Stimulated activated effector memory CD8-positive, alpha-beta T cell treated with anti-CD3 and anti-CD28 coated beads, Interleukin-12 subunit alpha, Interleukin-12 subunit beta, amount 100 ng/mL, for 72 hours (primary cell): ENCODE measurements at regions not wholly inside any gene's neighbourhood (a gene's known extent, or its start where the extent isn't known, plus 50 kb on each side); places are given as distances from the start of the nearest gene placed in this dataset.

Experiments
- ATAC-seq: fragments of 150-1000 bp; cut with Tn5 transposase; 2 replicates; pipeline ENCODE4 v1.10.0; 2021
- DNase-seq, 2 donors: peaks; one replicate each; pipeline ENCODE4 v3.0.0; 2021 to 2022; ENCODE audit warnings: low spot score in 2 of 2
- H3K27ac Mint-ChIP-seq: one replicate; pipeline ENCODE4 v1.8.0; 2022; ENCODE audit warnings: mild to moderate bottlenecking, mixed read lengths
- H3K36me3 Mint-ChIP-seq: one replicate; pipeline ENCODE4 v1.8.0; 2022; ENCODE audit warnings: mild to moderate bottlenecking, mixed read lengths
- H3K4me1 Mint-ChIP-seq: one replicate; pipeline ENCODE4 v1.8.0; 2022; ENCODE audit warnings: mixed read lengths
- H3K4me3 Mint-ChIP-seq: one replicate; pipeline ENCODE4 v1.8.0; 2022; ENCODE audit warnings: mild to moderate bottlenecking, mixed read lengths
- H3K9me3 Mint-ChIP-seq: one replicate; pipeline ENCODE4 v1.8.0; 2022; ENCODE audit warnings: mixed read lengths

GRCh38 chr7:12117170-12117569 is 93.9 kb upstream of the TMEM106B start:
- H3K4me3 Mint-ChIP-seq = no peak overlapping the region
- H3K36me3 Mint-ChIP-seq = no peaks in the 10 kb centered on the region
- H3K9me3 Mint-ChIP-seq = no peaks in the 10 kb centered on the region
- ATAC-seq (no peak), DNase-seq (no peak)
- H3K27ac Mint-ChIP-seq = no peak overlapping the region
- H3K4me1 Mint-ChIP-seq = no peaks in the 10 kb centered on the region

- no peak overlapping the region for H3K4me3 Mint-ChIP-seq
- ATAC-seq (no peak), DNase-seq (no peak)
- H3K27ac Mint-ChIP-seq = no peak overlapping the region
- no peaks in the 10 kb centered on the region for H3K9me3 Mint-ChIP-seq
- no peaks in the 10 kb centered on the region for H3K4me1 Mint-ChIP-seq
- no peaks in the 10 kb centered on the region for H3K36me3 Mint-ChIP-seq
These were observed 91.3 kb upstream of the TMEM106B start for GRCh38 chr7:12119620-12120303.

GRCh38 chr7:12120632-12121031 is 90.5 kb upstream of the TMEM106B start:
- Mint-ChIP-seq H3K36me3 (no peaks in the 10 kb centered on the region), H3K4me1 (no peaks in the 10 kb centered on the region), H3K4me3 (no peak overlapping the region), H3K27ac (no peak overlapping the region), H3K9me3 (no peaks in the 10 kb centered on the region)
- DNase-seq = no peak
- no peak for ATAC-seq

GRCh38 chr7:12123172-12123571 is 87.9 kb upstream of the TMEM106B start:
- ATAC-seq (no peak), DNase-seq (no peak)
- H3K4me1 Mint-ChIP-seq = no peaks in the 10 kb centered on the region
- H3K9me3 Mint-ChIP-seq = no peaks in the 10 kb centered on the region
- H3K27ac Mint-ChIP-seq = no peak overlapping the region
- H3K36me3 Mint-ChIP-seq = no peaks in the 10 kb centered on the region
- H3K4me3 Mint-ChIP-seq = no peak overlapping the region

GRCh38 chr7:12124028-12124427 is 87.1 kb upstream of the TMEM106B start:
- ATAC-seq = no peak
- DNase-seq = no peak
- Mint-ChIP-seq H3K36me3 (no peaks in the 10 kb centered on the region), H3K27ac (no peak overlapping the region), H3K4me1 (no peaks in the 10 kb centered on the region), H3K4me3 (no peak overlapping the region), H3K9me3 (no peaks in the 10 kb centered on the region)

- no peak for DNase-seq
- ATAC-seq = no peak
- Mint-ChIP-seq H3K4me3 (no peak overlapping the region), H3K36me3 (no peaks in the 10 kb centered on the region), H3K4me1 (peaks cover 10% of the 10 kb centered on the region), H3K27ac (no peak overlapping the region), H3K9me3 (no peaks in the 10 kb centered on the region)
These were observed 83.6 kb upstream of the TMEM106B start for GRCh38 chr7:12127455-12127854.

GRCh38 chr7:12130609-12131008 is 80.5 kb upstream of the TMEM106B start:
- Mint-ChIP-seq H3K36me3 (no peaks in the 10 kb centered on the region), H3K4me1 (peaks cover 10% of the 10 kb centered on the region), H3K4me3 (no peak overlapping the region), H3K27ac (no peak overlapping the region), H3K9me3 (no peaks in the 10 kb centered on the region)
- ATAC-seq = peak; percentile 85
- no peak for DNase-seq

- no peak for DNase-seq
- ATAC-seq = no peak
- Mint-ChIP-seq H3K9me3 (no peaks in the 10 kb centered on the region), H3K36me3 (no peaks in the 10 kb centered on the region), H3K27ac (no peak overlapping the region), H3K4me1 (peaks cover 10% of the 10 kb centered on the region), H3K4me3 (no peak overlapping the region)
These were observed 80.0 kb upstream of the TMEM106B start for GRCh38 chr7:12131122-12131521.

GRCh38 chr7:12133865-12134264 is 77.2 kb upstream of the TMEM106B start:
- DNase-seq (no peak), ATAC-seq (no peak)
- no peaks in the 10 kb centered on the region for H3K9me3 Mint-ChIP-seq
- no peak overlapping the region for H3K27ac Mint-ChIP-seq
- no peaks in the 10 kb centered on the region for H3K36me3 Mint-ChIP-seq
- H3K4me3 Mint-ChIP-seq = no peak overlapping the region
- H3K4me1 Mint-ChIP-seq = peaks cover 10% of the 10 kb centered on the region

GRCh38 chr7:12136523-12136922 is 74.6 kb upstream of the TMEM106B start:
- no peak for DNase-seq
- Mint-ChIP-seq H3K36me3 (no peaks in the 10 kb centered on the region), H3K27ac (no peak overlapping the region), H3K9me3 (no peaks in the 10 kb centered on the region), H3K4me1 (peaks cover under 1% of the 10 kb centered on the region), H3K4me3 (no peak overlapping the region)
- no peak for ATAC-seq

GRCh38 chr7:12137283-12137682 is 73.8 kb upstream of the TMEM106B start:
- no peak overlapping the region for H3K27ac Mint-ChIP-seq
- DNase-seq (no peak), ATAC-seq (no peak)
- H3K36me3 Mint-ChIP-seq = no peaks in the 10 kb centered on the region
- H3K4me3 Mint-ChIP-seq = no peak overlapping the region
- H3K9me3 Mint-ChIP-seq = peaks cover 4% of the 10 kb centered on the region
- H3K4me1 Mint-ChIP-seq = no peaks in the 10 kb centered on the region

GRCh38 chr7:12138421-12138820 is 72.7 kb upstream of the TMEM106B start:
- Mint-ChIP-seq H3K4me1 (no peaks in the 10 kb centered on the region), H3K4me3 (no peak overlapping the region), H3K36me3 (no peaks in the 10 kb centered on the region), H3K9me3 (peaks cover 4% of the 10 kb centered on the region), H3K27ac (no peak overlapping the region)
- ATAC-seq (no peak), DNase-seq (no peak)

- DNase-seq (no peak), ATAC-seq (no peak)
- H3K9me3 Mint-ChIP-seq = peaks cover 4% of the 10 kb centered on the region
These were observed 71.7 kb upstream of the TMEM106B start for GRCh38 chr7:12139416-12139815.

GRCh38 chr7:12146813-12147212 is 64.3 kb upstream of the TMEM106B start:
- Mint-ChIP-seq H3K36me3 (no peaks in the 10 kb centered on the region), H3K4me1 (no peaks in the 10 kb centered on the region), H3K27ac (no peak overlapping the region), H3K4me3 (no peak overlapping the region), H3K9me3 (peaks cover 3% of the 10 kb centered on the region)
- ATAC-seq = no peak
- DNase-seq = no peak

More at GRCh38 chr7:12139416-12139815, 71.7 kb upstream of the TMEM106B start:
- Mint-ChIP-seq H3K36me3 (no peaks in the 10 kb centered on the region), H3K4me1 (no peaks in the 10 kb centered on the region), H3K4me3 (no peak overlapping the region), H3K27ac (no peak overlapping the region)

GRCh38 chr7:12152196-12152918 is 58.7 kb upstream of the TMEM106B start:
- no peak overlapping the region for H3K27ac Mint-ChIP-seq
- ATAC-seq (no peak), DNase-seq (no peak)
- no peaks in the 10 kb centered on the region for H3K36me3 Mint-ChIP-seq
- no peaks in the 10 kb centered on the region for H3K9me3 Mint-ChIP-seq
- H3K4me1 Mint-ChIP-seq = peaks cover 4% of the 10 kb centered on the region
- H3K4me3 Mint-ChIP-seq = no peak overlapping the region

- Mint-ChIP-seq H3K36me3 (no peaks in the 10 kb centered on the region), H3K4me3 (no peak overlapping the region), H3K9me3 (no peaks in the 10 kb centered on the region), H3K27ac (no peak overlapping the region), H3K4me1 (peaks cover 6% of the 10 kb centered on the region)
- no peak for DNase-seq
- no peak for ATAC-seq
These were observed 57.0 kb upstream of the TMEM106B start for GRCh38 chr7:12154119-12154518.
